ENCODE measurements at regions not wholly inside any gene's neighbourhood (a gene's known extent, or its start where the extent isn't known, plus 50 kb on each side); places are given as distances from the start of the nearest gene placed in this dataset.

DNA sequence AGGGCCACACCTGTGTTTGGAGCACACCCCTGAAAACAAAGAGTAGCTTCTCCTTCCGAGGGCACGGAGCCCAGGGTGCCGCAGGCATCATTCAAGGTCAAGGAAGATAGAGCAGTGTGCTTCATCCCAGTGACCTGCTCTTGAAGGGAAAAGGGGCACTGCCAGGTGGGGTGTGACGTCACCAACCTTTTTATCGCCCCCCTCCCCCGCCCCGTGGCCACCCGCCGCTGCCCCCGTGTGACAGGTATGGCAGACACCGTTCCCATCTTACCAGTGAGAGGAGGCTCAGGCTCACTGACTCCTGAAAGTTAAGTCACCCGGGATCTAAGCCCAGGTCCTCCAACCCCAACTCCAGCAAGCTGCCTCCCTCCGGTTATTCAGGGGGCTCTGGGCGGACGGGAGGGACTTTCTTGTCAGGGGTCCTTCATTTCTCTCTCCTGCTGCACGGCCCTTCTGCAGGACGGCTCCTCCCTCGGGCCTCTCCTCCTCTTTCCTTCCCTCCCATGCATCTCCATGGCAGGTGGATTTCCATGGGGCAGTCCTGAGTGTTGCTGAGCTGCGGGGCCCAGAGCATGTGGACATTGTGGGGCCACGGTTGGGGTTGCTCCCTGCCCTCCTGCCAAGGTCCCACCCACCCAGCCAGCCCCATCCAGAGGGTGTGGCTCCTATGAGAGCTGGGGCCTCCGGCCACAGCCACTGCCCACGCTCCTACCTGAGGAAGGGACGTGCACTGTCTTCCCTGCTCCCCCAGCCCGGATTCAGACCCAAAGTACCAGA lies 114.1 kb upstream of the HDAC4 start:
- TF ChIP-seq, protein P1, sequence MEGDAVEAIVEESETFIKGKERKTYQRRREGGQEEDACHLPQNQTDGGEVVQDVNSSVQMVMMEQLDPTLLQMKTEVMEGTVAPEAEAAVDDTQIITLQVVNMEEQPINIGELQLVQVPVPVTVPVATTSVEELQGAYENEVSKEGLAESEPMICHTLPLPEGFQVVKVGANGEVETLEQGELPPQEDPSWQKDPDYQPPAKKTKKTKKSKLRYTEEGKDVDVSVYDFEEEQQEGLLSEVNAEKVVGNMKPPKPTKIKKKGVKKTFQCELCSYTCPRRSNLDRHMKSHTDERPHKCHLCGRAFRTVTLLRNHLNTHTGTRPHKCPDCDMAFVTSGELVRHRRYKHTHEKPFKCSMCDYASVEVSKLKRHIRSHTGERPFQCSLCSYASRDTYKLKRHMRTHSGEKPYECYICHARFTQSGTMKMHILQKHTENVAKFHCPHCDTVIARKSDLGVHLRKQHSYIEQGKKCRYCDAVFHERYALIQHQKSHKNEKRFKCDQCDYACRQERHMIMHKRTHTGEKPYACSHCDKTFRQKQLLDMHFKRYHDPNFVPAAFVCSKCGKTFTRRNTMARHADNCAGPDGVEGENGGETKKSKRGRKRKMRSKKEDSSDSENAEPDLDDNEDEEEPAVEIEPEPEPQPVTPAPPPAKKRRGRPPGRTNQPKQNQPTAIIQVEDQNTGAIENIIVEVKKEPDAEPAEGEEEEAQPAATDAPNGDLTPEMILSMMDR (IDR thresholded peaks at IDR 0.05): no peak
- TF ChIP-seq POLR2A (IDR thresholded peaks at IDR 0.05): no peak
